Fibroblast of skin of left quadriceps (primary cell): ENCODE measurements at regions not wholly inside any gene's neighbourhood (a gene's known extent, or its start where the extent isn't known, plus 50 kb on each side); places are given as distances from the start of the nearest gene placed in this dataset.
"Not testable (repeated sequence)": the region's sequence is repeated elsewhere in the genome, so short reads cannot be mapped to it uniquely, and the experiment has no call there.

Source experiments
- DNase-seq, 2 experiments: peaks; one replicate each; pipeline ENCODE4 v3.0.0-alpha.2; 2013; ENCODE audit warnings: low read depth in 2 of 2

DNA sequence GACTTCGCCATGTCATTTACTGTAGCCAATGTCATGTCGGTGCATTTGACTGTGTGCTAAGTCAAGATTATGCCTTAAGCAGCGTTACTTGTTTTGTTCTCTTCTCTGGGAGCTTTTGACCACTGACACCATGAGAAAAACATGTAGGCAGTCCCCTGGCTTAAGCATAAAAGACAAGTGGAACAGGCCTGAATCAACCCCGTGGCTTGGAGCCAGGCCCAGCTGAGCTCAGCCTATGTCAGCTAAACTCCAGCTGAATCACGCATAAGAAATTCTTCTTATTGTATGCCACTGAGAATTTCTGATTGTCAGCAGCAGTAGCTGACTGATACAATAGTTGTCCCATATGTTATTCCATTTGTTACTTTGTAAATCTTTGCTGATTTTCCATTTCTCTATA is 261.9 kb downstream of the CBLL2 start:
- peak; percentile 27 to 37 for DNase-seq

DNA sequence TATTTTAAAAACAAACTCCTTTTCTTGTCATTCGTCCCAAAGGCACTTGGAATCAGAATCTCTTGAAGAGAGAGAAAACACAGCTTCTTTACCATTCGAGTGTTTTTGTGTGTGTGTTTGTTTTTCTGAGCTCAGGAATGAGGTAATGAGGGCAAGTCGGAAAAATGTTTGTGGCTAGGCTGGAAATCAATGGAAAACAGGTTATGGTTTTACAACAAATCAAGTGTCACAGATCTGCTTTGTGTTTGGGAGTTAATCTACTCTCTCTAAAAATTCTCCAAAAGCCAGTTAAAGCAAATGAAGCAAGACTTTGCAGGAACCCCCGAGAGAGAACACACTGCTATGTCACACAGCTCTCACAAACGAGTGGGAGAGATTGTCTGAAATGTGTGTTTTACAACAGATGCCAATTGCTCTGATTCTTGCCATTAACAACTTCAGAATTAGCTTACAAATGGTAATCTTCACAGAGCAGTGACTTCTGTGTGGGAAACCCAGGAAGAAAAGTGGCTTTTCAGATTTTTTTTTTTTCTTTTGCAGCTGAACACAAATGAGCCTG is 264.1 kb downstream of the CBLL2 start:
- DNase-seq = no peak

- DNase-seq = no peak
These were observed 265.9 kb downstream of the CBLL2 start for GRCh38 chrX:22538580-22538979.

GRCh38 chrX:22541926-22542325 is 269.2 kb downstream of the CBLL2 start:
- DNase-seq = no peak

- peak; percentile 10 to 12 for DNase-seq
These were observed 269.9 kb downstream of the CBLL2 start for GRCh38 chrX:22542641-22543040.

DNA sequence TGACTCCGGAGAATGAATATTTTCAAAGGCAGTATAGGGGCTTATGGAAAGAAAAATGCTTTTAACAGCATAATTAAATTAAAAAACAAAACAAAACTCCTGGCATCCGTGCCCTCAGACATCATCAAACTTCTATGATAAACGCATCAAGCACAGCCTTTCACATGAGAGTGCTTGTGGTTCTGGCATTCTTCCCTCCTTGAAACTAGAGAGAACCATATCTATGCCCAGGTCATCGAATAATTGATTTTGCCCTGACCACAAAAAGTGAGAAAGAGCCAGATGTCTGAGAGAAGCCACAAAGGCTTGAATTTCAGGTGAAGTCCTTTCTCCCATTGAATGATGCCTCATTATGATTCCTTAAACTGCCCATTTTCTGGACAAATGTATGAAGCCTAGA is 286.8 kb downstream of the CBLL2 start:
- no peak for DNase-seq

DNA sequence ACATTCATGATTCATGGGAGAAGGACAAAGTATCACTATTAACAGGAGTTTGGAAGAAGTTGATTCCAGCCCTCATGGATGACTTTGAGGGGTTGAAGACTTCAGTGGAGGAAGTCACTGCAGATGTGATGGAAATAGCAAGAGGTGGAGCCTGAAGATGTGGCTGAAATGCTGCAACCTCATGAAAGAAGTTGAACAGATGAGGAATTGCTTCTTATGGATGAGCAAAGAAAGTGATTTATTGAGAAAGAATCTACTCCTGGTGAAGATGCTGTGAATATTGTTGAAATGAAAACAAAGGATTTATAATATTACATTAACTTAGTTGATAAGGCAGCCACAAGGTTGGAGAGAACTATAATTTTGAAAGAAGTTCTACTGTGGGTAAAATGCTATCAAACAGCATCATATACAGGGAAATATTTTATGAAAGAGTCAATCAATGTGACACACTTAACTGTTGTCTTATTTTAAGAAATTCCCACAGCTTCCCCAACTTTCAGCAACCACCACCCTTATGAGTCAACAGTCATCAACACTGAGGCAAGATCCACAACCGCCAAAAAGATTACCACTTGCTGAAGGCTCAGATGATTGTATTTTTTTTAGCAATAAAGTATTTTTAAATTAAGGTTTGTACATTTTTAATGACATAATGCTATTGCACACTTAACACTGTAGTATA is 302.6 kb downstream of the CBLL2 start:
- no peak for DNase-seq

GRCh38 chrX:22577181-22577580 is 304.5 kb downstream of the CBLL2 start:
- peak in 1 of 2 experiments; percentile 7 for DNase-seq

DNA sequence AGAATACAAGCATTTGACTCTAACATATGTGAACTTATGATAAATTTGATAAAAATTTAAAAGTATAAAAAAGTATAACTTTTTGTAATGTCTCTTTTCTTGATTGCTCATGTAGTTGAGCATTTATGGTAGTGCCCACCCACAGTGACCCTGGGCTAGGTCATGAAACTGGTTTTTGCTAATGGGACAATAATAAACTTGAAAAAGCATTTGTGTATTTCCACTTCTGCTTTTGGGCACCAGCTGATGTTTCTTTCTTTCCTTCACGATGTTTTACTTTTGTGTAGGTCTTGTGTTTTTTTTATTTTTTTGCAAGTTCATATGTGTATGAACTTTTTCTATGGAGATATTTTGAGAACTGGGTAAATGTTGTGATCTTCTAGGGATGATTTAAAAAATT is 313.1 kb downstream of the CBLL2 start:
- no peak for DNase-seq

GRCh38 chrX:22589845-22590244 is 317.1 kb downstream of the CBLL2 start:
- no peak for DNase-seq

DNA sequence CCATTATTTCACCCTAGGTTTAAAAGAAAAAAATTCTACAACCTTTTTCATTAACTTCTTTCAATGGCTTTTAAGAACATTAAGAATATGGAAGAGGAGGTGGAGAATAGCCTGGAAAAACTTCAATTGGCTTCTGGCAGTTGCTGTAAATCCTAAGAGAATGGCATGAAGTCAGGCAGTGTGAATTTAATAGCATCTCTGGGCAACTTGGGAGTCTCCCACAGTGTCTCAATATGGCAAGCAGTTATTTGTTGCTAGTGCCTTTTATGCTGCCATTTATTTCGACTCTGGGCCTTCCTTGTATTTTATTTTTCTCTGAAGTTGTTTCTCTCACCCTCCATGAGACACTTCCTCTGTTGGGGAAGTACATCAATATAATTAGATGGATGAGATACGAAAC is 322.1 kb downstream of the CBLL2 start:
- no peak for DNase-seq

- no peak for DNase-seq
These were observed 330.3 kb downstream of the CBLL2 start for GRCh38 chrX:22603060-22603459.

DNA sequence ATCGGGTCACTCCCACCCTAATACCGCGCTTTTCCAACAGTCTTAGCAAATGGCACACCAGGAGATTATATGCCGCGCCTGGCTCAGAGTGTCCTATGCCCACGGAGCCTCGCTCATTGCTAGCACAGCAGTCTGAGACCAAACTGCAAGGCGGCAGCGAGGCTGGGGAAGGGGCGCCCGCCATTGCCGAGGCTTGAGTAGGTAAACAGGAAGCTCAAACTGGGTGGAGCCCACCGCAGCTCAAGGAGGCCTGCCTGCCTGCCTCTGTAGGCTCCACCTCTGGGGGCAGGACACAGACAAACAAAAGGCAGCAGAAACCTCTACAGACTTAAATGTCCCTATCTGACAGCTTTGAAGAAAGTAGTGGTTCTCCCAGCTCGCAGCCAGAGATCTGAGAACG is 336.7 kb downstream of the CBLL2 start:
- DNase-seq = not testable (repeated sequence)

DNA sequence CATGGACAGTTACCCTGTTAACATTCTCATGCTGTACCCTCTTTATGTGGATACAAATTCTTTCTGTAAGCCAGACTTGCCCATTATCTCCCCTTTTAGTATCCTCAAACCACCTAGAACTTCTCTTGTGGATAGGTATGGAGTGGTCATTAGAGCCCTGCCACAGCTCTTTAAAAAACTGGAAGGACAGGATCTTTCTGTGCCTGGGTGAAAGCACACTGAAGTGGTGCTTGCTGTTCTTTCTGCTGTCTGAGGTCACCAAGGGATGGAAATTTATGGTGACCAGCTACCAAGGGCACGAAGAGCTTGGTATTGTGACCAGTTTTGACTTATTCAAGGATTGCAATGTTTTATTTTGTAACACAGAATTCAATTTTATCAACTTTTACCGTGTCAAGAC is 344.2 kb downstream of the CBLL2 start:
- no peak for DNase-seq

DNA sequence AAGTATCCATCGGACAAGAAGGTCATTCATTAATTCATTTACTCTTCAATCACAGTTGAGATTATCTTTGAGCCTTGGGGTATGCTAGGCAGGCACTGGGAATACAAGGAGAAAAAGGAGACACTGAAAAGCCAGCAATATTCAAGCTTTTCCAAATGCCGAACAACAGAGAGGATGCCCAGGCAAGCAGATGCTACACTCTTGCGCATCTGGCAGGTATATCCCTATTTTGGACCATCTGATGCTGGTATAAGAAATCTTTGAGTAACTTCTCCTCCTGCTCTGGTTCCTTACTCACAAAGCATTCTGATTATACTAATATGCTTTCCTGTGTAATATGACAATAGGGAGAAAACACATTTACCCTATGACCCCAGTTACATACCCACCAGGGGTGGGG is 354.9 kb downstream of the CBLL2 start:
- no peak for DNase-seq

- no peak for DNase-seq
These were observed 355.6 kb downstream of the CBLL2 start for GRCh38 chrX:22628275-22628674.

DNA sequence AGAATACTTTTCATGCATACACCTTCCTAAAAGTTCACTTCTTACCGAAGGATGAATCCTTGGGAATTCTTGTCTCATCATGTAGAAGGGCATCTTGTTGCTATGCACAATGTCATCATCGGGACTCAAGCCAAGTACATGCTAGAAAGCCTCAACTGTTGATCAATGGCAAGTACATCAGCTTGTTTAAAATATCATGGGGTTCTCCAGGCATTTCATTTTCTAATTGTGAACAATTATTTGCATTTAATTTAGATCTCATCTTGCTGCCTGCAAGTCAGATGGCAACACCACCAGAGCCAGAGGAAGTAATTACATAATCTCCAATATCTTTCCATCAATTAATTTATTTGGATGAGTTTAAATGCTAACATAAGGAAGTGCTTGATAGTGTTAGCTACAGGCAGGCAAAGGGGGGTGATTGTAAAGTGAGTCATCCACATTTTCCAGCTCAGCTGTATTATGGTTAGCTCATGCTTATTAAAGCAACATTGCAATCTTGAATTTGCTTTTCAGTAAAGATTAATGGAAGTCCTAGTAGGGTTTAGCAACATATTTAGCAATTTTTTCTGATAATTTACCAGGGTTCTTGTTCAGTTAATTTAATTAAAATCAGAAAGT is 356.5 kb downstream of the CBLL2 start:
- peak in 1 of 2 experiments; percentile 13 for DNase-seq

DNA sequence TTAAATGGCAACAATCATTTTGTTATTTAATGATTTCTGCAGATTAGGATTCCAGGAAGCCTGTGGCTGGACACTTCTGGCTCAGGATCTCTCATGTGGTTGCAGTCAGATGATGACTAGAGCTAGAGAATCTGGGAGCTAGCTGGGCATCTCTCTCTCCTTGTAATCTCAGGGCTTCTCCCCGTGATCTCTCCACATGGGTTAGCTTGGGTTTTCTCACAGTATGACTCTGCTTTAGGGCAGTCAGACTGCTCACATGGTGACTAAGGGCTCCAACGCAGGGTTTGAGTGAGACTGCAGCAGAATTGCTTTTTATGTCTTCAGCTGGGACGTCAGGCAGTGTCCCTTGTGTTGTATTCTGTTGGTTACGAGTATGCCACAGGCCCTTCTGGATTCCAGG is 361.4 kb downstream of the CBLL2 start:
- DNase-seq = no peak

GRCh38 chrX:22634751-22635150 is 362.0 kb downstream of the CBLL2 start:
- no peak for DNase-seq

- no peak for DNase-seq
These were observed 351.5 kb upstream of the DDX53 start for GRCh38 chrX:22648281-22648680.

GRCh38 chrX:22650691-22651090 is 349.1 kb upstream of the DDX53 start:
- no peak for DNase-seq

DNA sequence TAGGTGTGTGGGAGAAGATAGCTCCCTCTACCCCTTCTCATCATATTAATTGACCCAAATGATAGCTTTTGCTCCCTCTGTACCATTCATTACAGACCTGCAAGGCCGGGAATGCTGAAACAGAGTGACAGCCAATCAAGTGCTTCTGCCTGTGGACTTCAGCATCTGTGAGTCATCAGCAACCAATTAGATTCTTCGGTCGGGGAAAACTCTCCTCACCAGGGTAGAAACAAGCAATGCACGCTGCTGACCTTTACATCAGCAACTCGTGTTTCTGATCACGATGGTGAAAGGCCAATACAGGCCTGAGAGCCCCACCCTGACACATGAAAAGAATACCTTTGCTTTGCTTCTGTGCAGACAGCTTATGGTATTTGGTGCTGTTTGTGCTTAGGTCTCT is 347.2 kb upstream of the DDX53 start:
- DNase-seq = no peak

- no peak for DNase-seq
These were observed 339.0 kb upstream of the DDX53 start for GRCh38 chrX:22660756-22661155.
